ENCODE measurements at regions not wholly inside any gene's neighbourhood (a gene's known extent, or its start where the extent isn't known, plus 50 kb on each side); places are given as distances from the start of the nearest gene placed in this dataset.

DNA sequence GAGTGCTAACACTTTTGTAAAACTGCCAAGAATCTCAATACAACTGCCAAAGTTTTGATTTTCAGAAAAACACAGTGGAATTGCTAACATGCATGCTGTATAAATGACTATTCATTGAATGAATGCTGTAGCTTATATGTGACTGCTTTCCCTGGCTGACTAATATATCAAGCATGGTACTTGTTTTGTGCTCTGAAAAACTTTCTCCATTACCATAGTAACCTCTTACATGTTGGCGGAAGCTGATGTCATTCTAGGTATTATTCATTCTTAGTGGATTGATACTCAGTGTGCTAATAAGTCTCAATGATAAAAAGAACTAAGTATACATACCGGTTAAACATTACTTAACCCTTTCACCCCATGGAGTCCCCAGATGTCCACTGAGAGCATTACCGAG, 166.1 kb upstream of the MYO16 start:
- Histone ChIP-seq H3K4me1 (no peaks in the 10 kb centered on the region), H3K27me3 (no peaks in the 10 kb centered on the region), H3K4me3 (no peak overlapping the region), H3K36me3 (no peaks in the 10 kb centered on the region), H3K9me3 (no peaks in the 10 kb centered on the region), H3K27ac (no peak overlapping the region)
- no peak for DNase-seq
- WGBS, 2 donors (ENCODE audit: low coverage in 1 of 2) = 62 to 100% methylated on average over 2 to 3 of the region's 3 CpGs
- in situ Hi-C loops (cut with MboI; ENCODE audit: low pct_ligation_motif_present in 1 of 4, low pct_unique_long_range_greater_than_20kb in 1 of 4, low sequenced_read_pairs in 3 of 4) (no loop called here), intact Hi-C loops (cut with DNase I; ENCODE audit: low total_unique reads) (no loop called here)
- no peak for TF ChIP-seq EP300 (IDR thresholded peaks at IDR 0.05; ENCODE audit: low read depth)
- TF ChIP-seq, protein P1, sequence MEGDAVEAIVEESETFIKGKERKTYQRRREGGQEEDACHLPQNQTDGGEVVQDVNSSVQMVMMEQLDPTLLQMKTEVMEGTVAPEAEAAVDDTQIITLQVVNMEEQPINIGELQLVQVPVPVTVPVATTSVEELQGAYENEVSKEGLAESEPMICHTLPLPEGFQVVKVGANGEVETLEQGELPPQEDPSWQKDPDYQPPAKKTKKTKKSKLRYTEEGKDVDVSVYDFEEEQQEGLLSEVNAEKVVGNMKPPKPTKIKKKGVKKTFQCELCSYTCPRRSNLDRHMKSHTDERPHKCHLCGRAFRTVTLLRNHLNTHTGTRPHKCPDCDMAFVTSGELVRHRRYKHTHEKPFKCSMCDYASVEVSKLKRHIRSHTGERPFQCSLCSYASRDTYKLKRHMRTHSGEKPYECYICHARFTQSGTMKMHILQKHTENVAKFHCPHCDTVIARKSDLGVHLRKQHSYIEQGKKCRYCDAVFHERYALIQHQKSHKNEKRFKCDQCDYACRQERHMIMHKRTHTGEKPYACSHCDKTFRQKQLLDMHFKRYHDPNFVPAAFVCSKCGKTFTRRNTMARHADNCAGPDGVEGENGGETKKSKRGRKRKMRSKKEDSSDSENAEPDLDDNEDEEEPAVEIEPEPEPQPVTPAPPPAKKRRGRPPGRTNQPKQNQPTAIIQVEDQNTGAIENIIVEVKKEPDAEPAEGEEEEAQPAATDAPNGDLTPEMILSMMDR (IDR thresholded peaks at IDR 0.05) = no peak
- TF ChIP-seq POLR2AphosphoS5 (IDR thresholded peaks at IDR 0.05) = no peak
- no peak for TF ChIP-seq POLR2A (IDR thresholded peaks at IDR 0.05)

DNA sequence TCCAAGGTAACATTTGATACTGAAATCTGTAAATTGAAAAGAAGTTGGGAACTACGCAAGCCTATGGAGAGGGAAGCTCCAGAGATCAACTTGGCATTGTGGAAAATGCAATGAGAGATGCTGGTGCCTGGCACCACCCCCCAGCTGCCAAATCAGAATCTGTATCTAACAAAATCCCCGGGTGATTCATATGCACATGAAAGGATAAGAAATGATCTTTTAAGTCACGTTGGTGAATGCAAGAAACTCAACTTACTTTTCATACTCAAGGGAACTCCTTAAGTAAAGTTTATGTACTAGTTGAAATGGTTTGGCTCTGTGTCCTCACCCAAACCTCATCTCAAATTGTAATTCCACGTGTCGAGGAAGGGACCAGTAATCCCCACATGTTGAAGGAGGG, 158.5 kb upstream of the MYO16 start:
- no peak for TF ChIP-seq EP300 (IDR thresholded peaks at IDR 0.05; ENCODE audit: low read depth)
- TF ChIP-seq POLR2A (IDR thresholded peaks at IDR 0.05) = no peak
- TF ChIP-seq POLR2AphosphoS5 (IDR thresholded peaks at IDR 0.05) = no peak
- TF ChIP-seq, protein P1 (IDR thresholded peaks at IDR 0.05) = no peak
- WGBS, 2 donors (ENCODE audit: low coverage in 1 of 2) = 68 to 79% methylated on average over 5 of the region's 5 CpGs
- DNase-seq = no peak
- no peak overlapping the region for H3K4me3 ChIP-seq
- in situ Hi-C loops (cut with MboI; ENCODE audit: low pct_ligation_motif_present in 1 of 4, low pct_unique_long_range_greater_than_20kb in 1 of 4, low sequenced_read_pairs in 3 of 4) = no loop called here
- H3K9me3 ChIP-seq = no peaks in the 10 kb centered on the region
- intact Hi-C loops (cut with DNase I; ENCODE audit: low total_unique reads) = no loop called here
- no peaks in the 10 kb centered on the region for H3K4me1 ChIP-seq
- no peak overlapping the region for H3K27ac ChIP-seq
- H3K27me3 ChIP-seq = no peaks in the 10 kb centered on the region
- no peaks in the 10 kb centered on the region for H3K36me3 ChIP-seq

DNA sequence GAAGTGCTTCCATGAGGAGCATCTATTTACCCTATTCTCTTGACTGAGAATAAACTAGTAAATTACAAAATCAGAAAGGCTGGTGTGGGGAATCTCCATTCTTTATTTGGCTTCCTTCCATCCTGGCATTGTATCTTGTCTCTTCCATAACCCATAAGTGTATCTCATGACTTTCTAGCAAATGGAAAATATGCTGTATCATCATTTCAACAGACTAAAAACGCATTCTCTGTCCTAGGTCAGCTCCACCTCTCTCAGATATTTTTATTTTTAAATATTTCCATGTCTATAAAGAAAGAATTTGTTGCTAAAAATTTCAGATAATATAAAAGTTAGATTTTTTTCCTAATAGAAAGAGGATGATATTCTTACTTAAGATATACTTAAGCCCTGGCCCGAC, 154.2 kb upstream of the MYO16 start:
- Histone ChIP-seq H3K9me3 (no peaks in the 10 kb centered on the region), H3K4me1 (no peaks in the 10 kb centered on the region), H3K36me3 (no peaks in the 10 kb centered on the region), H3K27me3 (no peaks in the 10 kb centered on the region), H3K27ac (no peak overlapping the region), H3K4me3 (no peak overlapping the region)
- in situ Hi-C loops (cut with MboI; ENCODE audit: low pct_ligation_motif_present in 1 of 4, low pct_unique_long_range_greater_than_20kb in 1 of 4, low sequenced_read_pairs in 3 of 4) = no loop called here
- DNase-seq = no peak
- 63 to 64% methylated on average over 2 of the region's 2 CpGs for WGBS, 2 donors (ENCODE audit: low coverage in 1 of 2)
- no peak for TF ChIP-seq EP300 (IDR thresholded peaks at IDR 0.05; ENCODE audit: low read depth)
- TF ChIP-seq, protein P1 (IDR thresholded peaks at IDR 0.05) = no peak
- no peak for TF ChIP-seq POLR2A (IDR thresholded peaks at IDR 0.05)
- TF ChIP-seq POLR2AphosphoS5 (IDR thresholded peaks at IDR 0.05) = no peak
- intact Hi-C loops (cut with DNase I; ENCODE audit: low total_unique reads) = no loop called here

DNA sequence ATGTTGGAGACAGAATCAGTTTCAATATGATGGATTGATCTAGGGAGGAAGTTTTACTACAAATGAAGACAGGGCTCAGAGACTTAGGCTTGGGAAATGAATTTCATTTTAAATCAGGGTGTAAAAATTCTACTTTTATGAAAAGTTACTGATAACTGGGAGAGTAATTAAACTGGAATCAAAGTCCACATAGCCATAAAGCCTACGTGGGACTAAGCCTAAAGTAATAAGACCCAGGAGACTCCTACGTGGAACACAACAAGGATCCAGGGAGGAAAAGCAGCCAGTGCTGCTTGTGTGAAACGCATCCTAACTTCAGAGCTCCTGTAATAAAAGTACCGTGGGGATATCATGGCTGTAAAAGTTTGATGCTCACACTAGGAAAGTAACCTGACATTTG, 152.0 kb upstream of the MYO16 start:
- no peak for DNase-seq

More for the DNA sequence above, 152.0 kb upstream of the MYO16 start:
- in situ Hi-C loops (cut with MboI; ENCODE audit: low pct_ligation_motif_present in 1 of 4, low pct_unique_long_range_greater_than_20kb in 1 of 4, low sequenced_read_pairs in 3 of 4) = no loop called here
- intact Hi-C loops (cut with DNase I; ENCODE audit: low total_unique reads) = no loop called here
- H3K27me3 ChIP-seq = no peaks in the 10 kb centered on the region
- H3K36me3 ChIP-seq = no peaks in the 10 kb centered on the region
- 25 to 30% methylated on average over 4 of the region's 4 CpGs for WGBS, 2 donors (ENCODE audit: low coverage in 1 of 2)
- no peaks in the 10 kb centered on the region for H3K4me1 ChIP-seq
- no peak overlapping the region for H3K27ac ChIP-seq
- no peak overlapping the region for H3K4me3 ChIP-seq
- no peaks in the 10 kb centered on the region for H3K9me3 ChIP-seq
- no peak for TF ChIP-seq EP300 (IDR thresholded peaks at IDR 0.05; ENCODE audit: low read depth)
- TF ChIP-seq, protein P1 (IDR thresholded peaks at IDR 0.05) = no peak
- TF ChIP-seq POLR2AphosphoS5 (IDR thresholded peaks at IDR 0.05) = no peak
- no peak for TF ChIP-seq POLR2A (IDR thresholded peaks at IDR 0.05)
